Right lobe of liver (tissue), 6 donors: ENCODE measurements at regions not wholly inside any gene's neighbourhood (a gene's known extent, or its start where the extent isn't known, plus 50 kb on each side); places are given as distances from the start of the nearest gene placed in this dataset.

Experiments
- ATAC-seq, 4 donors: fragments of 200-7000 bp; cut with Tn5 transposase; one replicate each; pipeline ENCODE4 v1.9.1; 2020; ENCODE audit warnings: mild to moderate bottlenecking in 4 of 4, moderate library complexity in 4 of 4
- DNase-seq, 3 donors: peaks; one replicate each; pipeline ENCODE4 v3.0.0-alpha.2; 2020
- H3K27ac ChIP-seq, 3 donors: fragments of 200-600 bp; one replicate each; pipeline ENCODE4 v1.8.0; 2022
- H3K27me3 ChIP-seq, 2 donors: fragments of 200-600 bp; one replicate each; pipeline ENCODE4 v1.8.0; 2022
- H3K36me3 ChIP-seq, 4 donors: fragments of 200-600 bp; sonication (generic) in 1 of 4; one replicate each; pipeline versions ENCODE4 v1.5.1 to v1.8.0; 2017 to 2022; ENCODE audit warnings: control low read depth in 1 of 4
- H3K4me1 ChIP-seq, 4 donors: fragments of 200-600 bp; sonication (generic) in 1 of 4; one replicate each; pipeline versions ENCODE4 v1.5.1 to v1.8.0; 2017 to 2022; ENCODE audit warnings: control low read depth in 1 of 4
- H3K4me3 ChIP-seq, 3 donors: fragments of 200-600 bp; one replicate each; pipeline ENCODE4 v1.8.0; 2022
- H3K9me3 ChIP-seq, 4 donors: fragments of 200-600 bp; sonication (generic) in 1 of 4; one replicate each; pipeline versions ENCODE4 v1.5.1 to v1.8.0; 2017 to 2022; ENCODE audit warnings: control low read depth in 1 of 4
- POLR2A ChIP-seq: fragments of 450-650 bp; IDR thresholded peaks from one replicate; pipeline ENCODE4 v1.6.1; 2017; ENCODE audit warnings: antibody characterized with exemption, mild to moderate bottlenecking
- WGBS: methylation state at CpG from one replicate; pipeline ENCODE4 v1.1.6; 2018; ENCODE audit warnings: low coverage, low lambda C conversion rate; ENCODE audit not compliant: insufficient coverage; ENCODE audit errors: missing lambda C conversion rate; 5-methylcytosine and 5-hydroxymethylcytosine counted together
- intact Hi-C, 2 donors: fragments of 100-400 bp; cut with DNase I; formaldehyde crosslinking; loops; one replicate each; pipeline versions ENCODE4 v1.11.2 to v1.14.1; 2022
- TF ChIP-seq, protein P1 (sequence below), 4 donors: fragments of 200-600 bp in 3 of 4; fragments of 450-650 bp in 1 of 4; IDR thresholded peaks; one replicate each; pipeline versions ENCODE4 v1.5.1 to v1.8.0; 2016 to 2022; ENCODE audit warnings: antibody characterized with exemption in 4 of 4, mild to moderate bottlenecking in 2 of 4
- donor health status: DM: no; HTN: yes; CAD: no.
- donor health status: DM: no; HTN: no; CAD: no.
- donor health status: DM: no; HTN: no; CAD: no.
- donor health status: DM: no; HTN: yes; CAD: no.
- donor health status: DM: no; HTN: yes; CAD: no.

- Histone ChIP-seq H3K4me1 (peaks cover 0 to 15% (median 2%) of the 10 kb centered on the region in 4 donors), H3K4me3 (peak overlapping the region in 1 of 3 donors; percentile 9), H3K27ac (peak overlapping the region in 2 of 3 donors; percentile 35 to 72), H3K36me3 (no peaks in the 10 kb centered on the region), H3K27me3 (no peaks in the 10 kb centered on the region), H3K9me3 (no peaks in the 10 kb centered on the region)
- WGBS, result 65% methylated on average over 7 of the region's 7 CpGs
- DNase-seq, result peak in 1 of 3 donors; percentile 47
- ATAC-seq, result peak; percentile 76 to 94 (median 88)
- TF ChIP-seq, protein P1, sequence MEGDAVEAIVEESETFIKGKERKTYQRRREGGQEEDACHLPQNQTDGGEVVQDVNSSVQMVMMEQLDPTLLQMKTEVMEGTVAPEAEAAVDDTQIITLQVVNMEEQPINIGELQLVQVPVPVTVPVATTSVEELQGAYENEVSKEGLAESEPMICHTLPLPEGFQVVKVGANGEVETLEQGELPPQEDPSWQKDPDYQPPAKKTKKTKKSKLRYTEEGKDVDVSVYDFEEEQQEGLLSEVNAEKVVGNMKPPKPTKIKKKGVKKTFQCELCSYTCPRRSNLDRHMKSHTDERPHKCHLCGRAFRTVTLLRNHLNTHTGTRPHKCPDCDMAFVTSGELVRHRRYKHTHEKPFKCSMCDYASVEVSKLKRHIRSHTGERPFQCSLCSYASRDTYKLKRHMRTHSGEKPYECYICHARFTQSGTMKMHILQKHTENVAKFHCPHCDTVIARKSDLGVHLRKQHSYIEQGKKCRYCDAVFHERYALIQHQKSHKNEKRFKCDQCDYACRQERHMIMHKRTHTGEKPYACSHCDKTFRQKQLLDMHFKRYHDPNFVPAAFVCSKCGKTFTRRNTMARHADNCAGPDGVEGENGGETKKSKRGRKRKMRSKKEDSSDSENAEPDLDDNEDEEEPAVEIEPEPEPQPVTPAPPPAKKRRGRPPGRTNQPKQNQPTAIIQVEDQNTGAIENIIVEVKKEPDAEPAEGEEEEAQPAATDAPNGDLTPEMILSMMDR (IDR thresholded peaks at IDR 0.05), result no peak
- TF ChIP-seq POLR2A, result no peak
- intact Hi-C loops, result no loop called here
Measured at GRCh38 chr9:101893661-101894646, 155.5 kb upstream of the GRIN3A start.

GRCh38 chr9:101881508-101881907 lies 143.1 kb upstream of the GRIN3A start:
- Histone ChIP-seq H3K27me3 (no peaks in the 10 kb centered on the region), H3K27ac (no peak overlapping the region), H3K4me3 (no peak overlapping the region), H3K4me1 (no peaks in the 10 kb centered on the region), H3K9me3 (no peaks in the 10 kb centered on the region), H3K36me3 (no peaks in the 10 kb centered on the region)
- TF ChIP-seq, protein P1 (IDR thresholded peaks at IDR 0.05), result no peak
- no peak for TF ChIP-seq POLR2A
- intact Hi-C loops, result no loop called here
- ATAC-seq (no peak), DNase-seq (no peak)
- WGBS, result 61% methylated on average over 2 of the region's 2 CpGs

DNA sequence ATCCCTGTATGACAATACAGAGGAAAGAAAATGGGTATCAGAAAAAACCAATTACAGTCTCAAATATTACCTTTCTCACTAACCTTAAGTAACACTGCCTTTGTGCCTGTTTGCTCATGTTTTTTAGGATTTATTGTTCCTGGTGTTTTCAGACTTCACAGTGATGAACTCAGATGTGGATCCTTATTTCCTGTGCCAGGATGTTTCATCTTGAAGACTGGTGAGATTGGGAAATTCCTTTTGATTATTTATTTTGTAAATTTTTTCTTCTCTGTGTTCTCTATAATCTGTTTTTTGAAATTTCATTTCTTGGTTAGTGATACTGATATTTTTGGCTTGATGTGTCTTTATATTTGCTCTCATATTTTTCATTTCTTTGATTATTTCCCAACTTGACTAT lies 142.4 kb upstream of the GRIN3A start:
- no peaks in the 10 kb centered on the region for H3K9me3 ChIP-seq
- H3K4me3 ChIP-seq, result no peak overlapping the region
- no peak for ATAC-seq
- no peaks in the 10 kb centered on the region for H3K4me1 ChIP-seq
- no peak for DNase-seq
- H3K36me3 ChIP-seq, result no peaks in the 10 kb centered on the region
- intact Hi-C loops, result no loop called here
- no peaks in the 10 kb centered on the region for H3K27me3 ChIP-seq
- TF ChIP-seq POLR2A, result no peak
- TF ChIP-seq, protein P1 (IDR thresholded peaks at IDR 0.05), result no peak
- no peak overlapping the region for H3K27ac ChIP-seq

DNA sequence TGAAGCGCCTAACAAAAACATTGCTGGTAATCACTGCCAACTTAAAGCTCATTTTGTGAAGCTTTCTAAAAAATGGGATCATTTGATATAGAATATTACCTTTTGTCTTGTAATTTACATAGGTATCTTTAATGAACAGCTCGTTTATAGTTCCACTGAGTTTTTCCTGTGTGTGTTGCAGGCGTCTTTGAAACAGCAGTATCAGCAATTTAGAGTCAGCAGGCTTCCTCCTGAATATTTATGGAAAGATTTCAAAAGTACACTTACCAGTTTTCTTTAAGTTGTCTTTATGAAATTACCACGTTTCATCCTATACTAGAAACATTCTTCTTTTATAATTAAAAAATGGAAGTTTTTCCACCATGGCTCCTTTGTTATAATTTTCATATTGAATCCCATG lies 140.3 kb upstream of the GRIN3A start:
- no peaks in the 10 kb centered on the region for H3K27me3 ChIP-seq
- no peak overlapping the region for H3K4me3 ChIP-seq
- DNase-seq, result no peak
- no peaks in the 10 kb centered on the region for H3K4me1 ChIP-seq
- TF ChIP-seq POLR2A, result no peak
- TF ChIP-seq, protein P1 (IDR thresholded peaks at IDR 0.05), result no peak
- no peak overlapping the region for H3K27ac ChIP-seq
- H3K36me3 ChIP-seq, result no peaks in the 10 kb centered on the region
- WGBS, result 40% methylated on average over 4 of the region's 4 CpGs
- ATAC-seq, result no peak
- intact Hi-C loops, result no loop called here
- no peaks in the 10 kb centered on the region for H3K9me3 ChIP-seq
